Neural crest cell (in vitro differentiated cells): ENCODE measurements at regions not wholly inside any gene's neighbourhood (a gene's known extent, or its start where the extent isn't known, plus 50 kb on each side); places are given as distances from the start of the nearest gene placed in this dataset.

Source experiments
- DNase-seq: peaks from one replicate; pipeline ENCODE4 v3.0.0; 2021; ENCODE audit warnings: low read depth, mixed read lengths, low spot score
- H3K27ac Mint-ChIP-seq: one replicate; pipeline ENCODE4 v1.8.0; 2021; ENCODE audit warnings: mild to moderate bottlenecking, mixed read lengths; ENCODE audit not compliant: unreplicated experiment
- H3K27me3 Mint-ChIP-seq: 2 replicates; pipeline ENCODE4 v1.8.0; 2021; ENCODE audit warnings: low read depth, mild to moderate bottlenecking, mixed read lengths
- H3K36me3 Mint-ChIP-seq: 2 replicates; pipeline ENCODE4 v1.8.0; 2021; ENCODE audit warnings: low read depth, mild to moderate bottlenecking, mixed read lengths
- H3K4me1 Mint-ChIP-seq: 2 replicates; pipeline ENCODE4 v1.8.0; 2021; ENCODE audit warnings: mixed read lengths
- H3K4me3 Mint-ChIP-seq: one replicate; pipeline ENCODE4 v1.8.0; 2021; ENCODE audit warnings: mild to moderate bottlenecking, mixed read lengths
- H3K9me3 Mint-ChIP-seq: 2 replicates; pipeline ENCODE4 v1.8.0; 2021; ENCODE audit warnings: mixed read lengths
- TF ChIP-seq, protein P1 (sequence below): fragments of 200-600 bp; sonication (generic); conservative IDR thresholded peaks from 2 replicates; pipeline ENCODE4 v1.5.0; 2021; ENCODE audit warnings: antibody characterized with exemption, mild to moderate bottlenecking

GRCh38 chr18:27871726-27872125, 305.2 kb downstream of the CDH2 start:
- Mint-ChIP-seq H3K27me3 (no peaks in the 10 kb centered on the region), H3K4me3 (no peak overlapping the region), H3K27ac (no peak overlapping the region), H3K9me3 (peaks cover 6% of the 10 kb centered on the region), H3K36me3 (peaks cover 4% of the 10 kb centered on the region), H3K4me1 (no peaks in the 10 kb centered on the region)
- TF ChIP-seq, protein P1, sequence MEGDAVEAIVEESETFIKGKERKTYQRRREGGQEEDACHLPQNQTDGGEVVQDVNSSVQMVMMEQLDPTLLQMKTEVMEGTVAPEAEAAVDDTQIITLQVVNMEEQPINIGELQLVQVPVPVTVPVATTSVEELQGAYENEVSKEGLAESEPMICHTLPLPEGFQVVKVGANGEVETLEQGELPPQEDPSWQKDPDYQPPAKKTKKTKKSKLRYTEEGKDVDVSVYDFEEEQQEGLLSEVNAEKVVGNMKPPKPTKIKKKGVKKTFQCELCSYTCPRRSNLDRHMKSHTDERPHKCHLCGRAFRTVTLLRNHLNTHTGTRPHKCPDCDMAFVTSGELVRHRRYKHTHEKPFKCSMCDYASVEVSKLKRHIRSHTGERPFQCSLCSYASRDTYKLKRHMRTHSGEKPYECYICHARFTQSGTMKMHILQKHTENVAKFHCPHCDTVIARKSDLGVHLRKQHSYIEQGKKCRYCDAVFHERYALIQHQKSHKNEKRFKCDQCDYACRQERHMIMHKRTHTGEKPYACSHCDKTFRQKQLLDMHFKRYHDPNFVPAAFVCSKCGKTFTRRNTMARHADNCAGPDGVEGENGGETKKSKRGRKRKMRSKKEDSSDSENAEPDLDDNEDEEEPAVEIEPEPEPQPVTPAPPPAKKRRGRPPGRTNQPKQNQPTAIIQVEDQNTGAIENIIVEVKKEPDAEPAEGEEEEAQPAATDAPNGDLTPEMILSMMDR, result no peak
- DNase-seq, result no peak

- Mint-ChIP-seq H3K9me3 (peaks cover 6% of the 10 kb centered on the region), H3K4me3 (no peak overlapping the region), H3K27ac (no peak overlapping the region), H3K27me3 (no peaks in the 10 kb centered on the region), H3K36me3 (peaks cover 5% of the 10 kb centered on the region), H3K4me1 (no peaks in the 10 kb centered on the region)
- TF ChIP-seq, protein P1, result no peak
- DNase-seq, result no peak
Measured at GRCh38 chr18:27869735-27870134, 307.2 kb downstream of the CDH2 start.

GRCh38 chr18:27865431-27865830, 311.5 kb downstream of the CDH2 start:
- TF ChIP-seq, protein P1, result no peak
- H3K9me3 Mint-ChIP-seq, result peaks cover 2% of the 10 kb centered on the region
- no peaks in the 10 kb centered on the region for H3K27me3 Mint-ChIP-seq
- H3K27ac Mint-ChIP-seq, result no peak overlapping the region
- H3K4me3 Mint-ChIP-seq, result no peak overlapping the region
- peaks cover 5% of the 10 kb centered on the region for H3K36me3 Mint-ChIP-seq
- DNase-seq, result no peak
- H3K4me1 Mint-ChIP-seq, result no peaks in the 10 kb centered on the region

GRCh38 chr18:27863780-27864430, 313.0 kb downstream of the CDH2 start:
- Mint-ChIP-seq H3K4me3 (no peak overlapping the region), H3K27ac (no peak overlapping the region), H3K27me3 (no peaks in the 10 kb centered on the region), H3K9me3 (no peaks in the 10 kb centered on the region), H3K36me3 (peaks cover 5% of the 10 kb centered on the region), H3K4me1 (no peaks in the 10 kb centered on the region)
- DNase-seq, result no peak
- TF ChIP-seq, protein P1, result no peak

DNA sequence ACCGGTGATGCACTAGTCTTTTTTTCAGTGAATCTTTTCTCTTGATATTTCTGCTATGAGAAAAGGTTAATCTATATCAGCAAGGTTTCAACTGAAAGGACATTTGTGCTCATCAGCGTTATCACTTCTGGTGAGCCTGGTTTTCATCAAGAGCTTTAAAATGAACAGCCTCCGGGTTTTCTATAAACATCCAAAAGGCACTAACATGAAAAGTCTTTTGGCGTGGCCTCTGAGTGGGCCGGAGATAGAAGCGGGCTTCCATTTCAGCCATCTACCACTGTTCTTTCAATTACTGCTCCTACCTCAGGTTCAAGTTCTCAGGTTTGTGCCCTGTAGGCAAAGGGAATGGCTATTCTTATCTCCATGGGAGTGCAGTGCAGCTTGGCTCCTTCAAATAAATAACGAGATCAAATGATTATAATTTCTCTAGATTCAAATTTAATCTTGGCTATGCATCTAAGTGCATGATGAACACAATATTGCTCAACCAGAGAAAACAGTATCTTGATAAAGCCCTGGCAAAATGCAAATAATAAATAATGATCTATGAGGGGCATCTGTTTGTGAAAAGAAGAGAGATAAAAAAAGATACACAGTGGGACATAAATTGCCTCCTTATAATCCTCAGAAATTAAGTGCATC, 314.8 kb downstream of the CDH2 start:
- Mint-ChIP-seq H3K4me1 (no peaks in the 10 kb centered on the region), H3K27me3 (no peaks in the 10 kb centered on the region), H3K27ac (no peak overlapping the region), H3K36me3 (peaks cover 5% of the 10 kb centered on the region), H3K9me3 (no peaks in the 10 kb centered on the region), H3K4me3 (no peak overlapping the region)
- no peak for DNase-seq
- TF ChIP-seq, protein P1, result no peak
